Stimulated activated CD4-positive, alpha-beta T cell treated with anti-CD3 and anti-CD28 coated beads, Interleukin-2, amount 100 ng/mL, for 4 hours (primary cell): ENCODE measurements at regions not wholly inside any gene's neighbourhood (a gene's known extent, or its start where the extent isn't known, plus 50 kb on each side); places are given as distances from the start of the nearest gene placed in this dataset.
"Not testable (repeated sequence)": the region's sequence is repeated elsewhere in the genome, so short reads cannot be mapped to it uniquely, and the experiment has no call there.

Source experiments
- DNase-seq: peaks from one replicate; pipeline ENCODE4 v3.0.0-alpha.2; 2020; ENCODE audit warnings: low read depth

DNA sequence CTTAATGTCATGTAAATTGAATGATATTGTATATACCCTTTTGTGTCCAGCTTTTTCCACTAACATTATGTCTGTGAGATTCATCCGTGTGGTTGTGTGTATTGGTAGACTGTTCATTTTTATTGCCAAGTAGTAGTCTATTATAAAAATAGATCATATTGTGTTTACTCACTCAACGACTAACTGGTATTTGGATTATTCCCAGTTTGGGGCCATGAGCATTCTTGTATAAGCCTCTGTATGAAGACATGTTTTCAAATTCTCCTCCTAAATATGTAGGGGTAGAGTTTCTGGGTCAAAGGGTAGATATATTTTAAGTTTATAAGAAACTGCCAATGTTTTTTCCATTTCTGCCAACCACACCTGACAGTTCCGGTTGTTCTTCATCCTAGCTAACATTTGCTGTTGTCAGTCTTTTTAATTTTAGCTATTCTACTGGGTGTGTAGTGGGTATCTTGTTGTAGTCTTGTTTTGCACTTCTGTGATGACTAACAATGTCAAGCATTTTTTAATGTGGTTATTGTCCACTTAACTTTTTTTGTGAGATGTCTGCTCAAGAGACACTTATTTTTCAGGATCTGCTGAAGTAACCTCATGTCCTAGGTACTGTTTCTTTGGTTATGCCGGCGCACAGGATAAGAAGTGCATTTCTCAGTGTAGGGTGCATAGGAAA is 93.2 kb downstream of the DACT1 start:
- DNase-seq: no peak

DNA sequence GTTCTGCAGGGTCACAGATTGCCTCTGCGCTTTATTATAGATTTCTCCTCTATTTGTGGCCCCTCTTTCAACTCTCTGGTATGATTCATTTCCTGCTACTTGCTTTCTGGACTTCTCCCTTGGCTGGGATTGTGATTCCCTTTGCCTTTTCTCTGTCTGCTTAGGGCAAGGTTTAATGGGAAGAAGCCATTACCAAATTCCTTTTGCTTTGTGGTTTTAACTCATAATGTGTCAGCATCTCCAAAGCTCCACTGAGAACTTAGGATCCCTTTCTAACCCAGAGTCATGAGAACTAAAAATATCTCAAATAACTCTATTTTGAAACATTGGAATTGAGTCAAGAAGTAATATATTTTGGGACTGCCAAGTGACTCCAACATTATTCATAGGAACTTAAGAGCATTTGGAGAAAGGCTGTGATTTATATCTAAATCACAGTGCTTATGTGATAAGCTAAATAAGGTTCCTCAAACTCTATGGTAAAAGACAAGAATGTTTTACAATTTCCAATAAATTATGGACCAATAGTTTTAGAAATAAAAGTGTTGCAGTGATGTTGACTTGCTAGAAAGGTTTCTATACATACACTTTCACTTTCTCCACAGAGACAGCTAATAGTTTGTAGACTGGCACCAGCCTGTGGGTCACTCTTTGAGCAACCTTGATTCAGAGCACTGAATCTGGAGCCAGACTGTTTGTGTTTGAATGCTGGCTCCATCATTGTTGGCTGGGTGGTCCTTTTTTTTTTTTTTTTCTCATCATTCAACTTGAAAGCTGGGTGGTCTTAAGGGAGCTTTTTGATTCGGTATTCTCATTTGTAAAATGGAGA is 93.9 kb downstream of the DACT1 start:
- no peak for DNase-seq

GRCh38 chr14:58732387-58732786 is 94.6 kb downstream of the DACT1 start:
- no peak for DNase-seq

DNA sequence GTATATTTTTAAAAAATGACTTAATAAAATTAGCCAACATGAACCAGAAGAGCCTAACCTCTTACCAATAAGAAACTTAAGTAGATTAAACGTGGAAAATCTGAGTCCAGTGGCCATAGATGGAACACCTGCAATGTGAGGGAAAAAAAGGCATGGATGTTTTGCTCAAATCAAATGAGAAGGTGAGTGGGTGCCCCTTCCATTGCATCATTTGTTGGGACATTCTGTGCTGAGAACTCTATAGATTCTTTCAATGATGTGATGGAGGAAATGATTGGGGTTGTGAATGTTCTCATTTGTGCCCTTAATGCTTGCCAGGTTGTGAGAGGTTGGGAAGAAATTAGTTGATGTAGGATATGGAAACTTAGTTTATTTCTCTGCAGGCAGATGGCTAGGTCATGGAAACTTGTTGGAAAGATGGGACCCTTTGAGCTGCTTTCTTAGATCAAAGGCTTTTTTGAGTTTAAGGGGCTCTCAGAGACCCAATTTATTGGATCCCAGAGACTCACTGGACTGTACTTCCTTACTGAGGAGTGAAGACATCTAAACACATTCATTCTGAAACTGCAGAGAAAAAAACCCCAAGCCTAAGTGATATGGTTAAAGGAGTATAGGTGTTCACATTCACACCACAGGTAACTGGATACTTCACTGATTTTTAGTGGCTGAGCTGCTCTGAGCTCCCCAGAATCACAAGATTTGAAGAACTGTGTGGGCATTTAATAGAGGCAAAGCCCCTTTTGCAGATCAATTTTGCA is 95.9 kb downstream of the DACT1 start:
- DNase-seq: no peak

DNA sequence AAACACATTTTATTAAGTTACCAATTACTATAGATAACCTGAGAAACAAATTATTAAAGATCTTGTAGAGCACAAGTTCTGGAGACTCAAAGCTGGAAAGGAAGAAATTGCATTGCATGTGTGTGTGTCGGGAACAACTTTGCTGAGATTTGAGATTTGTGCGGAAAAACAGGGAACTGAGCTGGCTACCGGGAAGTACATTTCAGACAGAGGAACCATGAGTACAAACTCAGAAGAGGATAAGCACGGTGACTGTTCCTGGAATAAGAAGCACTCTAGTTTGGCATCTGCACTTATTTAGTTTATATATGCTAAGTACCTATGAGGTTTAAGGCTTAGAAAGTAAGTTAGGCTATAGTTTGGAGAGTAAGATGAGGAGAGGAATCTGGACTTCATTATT is 97.8 kb downstream of the DACT1 start:
- no peak for DNase-seq

DNA sequence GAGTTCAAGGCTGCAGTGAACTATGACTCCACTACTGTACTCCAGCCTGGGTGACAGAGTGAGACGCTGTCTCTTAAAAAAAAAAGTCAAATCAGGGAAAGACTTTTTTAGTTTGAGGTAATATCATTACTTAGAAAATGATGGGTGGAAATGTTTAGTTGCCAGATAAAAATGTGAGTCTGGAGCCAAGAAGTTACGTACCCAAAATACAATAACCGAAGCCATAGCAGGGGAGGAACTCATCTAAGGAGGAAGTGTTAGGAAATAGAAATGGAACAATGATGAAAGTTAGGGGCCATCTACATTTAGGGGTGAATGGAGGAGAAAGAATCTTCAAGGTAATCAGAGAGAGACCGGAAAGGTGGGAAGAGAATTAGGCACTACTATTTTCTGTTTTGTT is 98.8 kb downstream of the DACT1 start:
- DNase-seq: no peak

GRCh38 chr14:58737511-58737910 is 99.7 kb downstream of the DACT1 start:
- DNase-seq: no peak

DNA sequence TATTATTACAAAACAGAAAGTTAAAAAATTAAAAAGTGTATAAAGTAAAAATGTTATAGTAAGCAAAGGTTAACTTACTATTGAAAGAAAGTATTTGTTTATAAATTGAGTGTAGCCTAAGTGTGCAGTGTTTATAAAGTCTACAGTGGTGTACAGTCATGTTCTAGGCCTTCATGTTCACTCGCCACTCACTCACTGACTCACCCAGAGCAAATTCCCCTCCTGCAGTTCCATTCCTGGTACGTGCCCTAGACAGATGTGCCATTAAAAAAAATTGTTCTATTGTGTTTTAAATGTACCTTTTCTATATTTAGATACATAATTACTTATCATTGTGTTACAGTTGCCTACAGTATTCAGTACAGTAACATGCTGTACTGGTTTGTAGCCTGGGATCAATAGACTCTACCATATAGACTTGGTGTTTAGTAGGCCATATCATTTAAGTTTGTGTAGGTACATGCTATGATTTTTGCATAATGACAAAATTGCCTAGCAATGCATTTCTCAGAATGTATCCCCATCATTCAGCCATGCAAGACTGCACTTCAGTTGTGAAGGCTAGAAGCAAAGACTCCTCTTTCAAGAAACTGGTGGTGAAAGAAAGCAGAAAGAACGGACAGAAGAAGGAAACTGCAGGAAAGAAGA is 100.6 kb downstream of the DACT1 start:
- no peak for DNase-seq

DNA sequence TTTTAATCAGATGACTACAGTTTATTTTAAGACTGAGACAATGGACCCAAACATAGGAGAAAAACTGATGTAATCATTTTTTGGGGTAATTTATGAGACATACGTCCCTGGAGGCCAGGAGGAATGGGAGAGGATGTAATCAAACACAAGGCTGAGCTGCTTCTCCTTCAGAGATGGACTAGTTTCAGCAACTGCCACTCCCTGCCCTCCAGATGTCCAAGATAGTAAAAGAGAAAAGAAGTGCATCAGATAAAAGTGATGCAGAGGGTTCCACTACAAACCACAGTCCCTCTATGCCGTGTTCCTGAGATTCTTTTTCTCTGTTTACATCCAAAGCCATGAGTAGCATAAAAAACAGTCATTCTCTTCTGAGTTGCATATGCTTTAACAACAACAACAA is 101.1 kb downstream of the DACT1 start:
- no peak for DNase-seq

GRCh38 chr14:58739674-58740073 is 101.9 kb downstream of the DACT1 start:
- DNase-seq: no peak

GRCh38 chr14:58740379-58740935 is 102.7 kb downstream of the DACT1 start:
- no peak for DNase-seq

- no peak for DNase-seq
Observed at GRCh38 chr14:58744801-58745394, 107.1 kb downstream of the DACT1 start.

- no peak for DNase-seq
Observed at GRCh38 chr14:58746261-58746660, 108.5 kb downstream of the DACT1 start.

GRCh38 chr14:58746701-58747100 is 108.9 kb downstream of the DACT1 start:
- DNase-seq: no peak

DNA sequence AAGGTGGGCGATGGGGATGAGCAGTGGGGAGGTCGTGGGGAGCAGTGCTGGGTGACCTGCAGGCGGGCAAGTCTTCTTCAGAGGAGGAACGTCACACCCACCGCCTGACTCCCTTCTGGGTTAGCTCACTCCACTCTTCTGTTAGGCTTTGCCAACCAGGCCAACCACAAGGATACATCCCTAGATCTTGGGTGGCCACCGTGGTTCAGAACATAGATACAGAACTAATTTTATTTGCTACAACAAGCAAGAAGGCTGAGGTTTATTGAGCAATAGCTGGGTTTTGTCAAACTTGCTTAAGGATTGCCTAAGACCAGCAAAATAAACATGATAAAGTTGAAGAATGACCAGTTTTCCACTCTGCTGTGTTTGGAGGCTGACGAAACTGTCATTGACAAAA is 109.4 kb downstream of the DACT1 start:
- DNase-seq: no peak

- DNase-seq: not testable (repeated sequence)
Observed at GRCh38 chr14:58748251-58748650, 110.5 kb downstream of the DACT1 start.

GRCh38 chr14:58749066-58749669 is 111.4 kb downstream of the DACT1 start:
- no peak for DNase-seq

- no peak for DNase-seq
Observed at GRCh38 chr14:58750321-58751269, 112.8 kb downstream of the DACT1 start.

DNA sequence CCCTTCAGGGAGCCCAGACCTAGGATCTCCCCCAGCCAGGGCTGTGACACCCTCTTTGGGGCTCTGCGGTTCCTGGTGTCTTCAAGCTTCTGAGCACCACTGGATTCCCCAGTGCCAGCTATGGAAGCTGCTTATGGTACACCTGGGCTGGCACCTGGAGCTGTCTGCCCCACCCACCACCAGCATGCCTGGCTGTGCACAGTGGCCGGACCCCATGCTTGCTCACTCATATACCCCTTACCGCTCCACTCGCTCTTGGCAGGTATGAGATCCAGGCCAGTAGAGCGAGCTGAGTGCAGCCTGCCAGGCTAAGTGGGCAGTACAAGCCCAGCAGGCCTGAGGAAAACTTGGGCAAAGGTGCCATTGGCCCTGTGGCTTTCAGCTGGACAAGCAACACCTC is 114.0 kb downstream of the DACT1 start:
- no peak for DNase-seq

DNA sequence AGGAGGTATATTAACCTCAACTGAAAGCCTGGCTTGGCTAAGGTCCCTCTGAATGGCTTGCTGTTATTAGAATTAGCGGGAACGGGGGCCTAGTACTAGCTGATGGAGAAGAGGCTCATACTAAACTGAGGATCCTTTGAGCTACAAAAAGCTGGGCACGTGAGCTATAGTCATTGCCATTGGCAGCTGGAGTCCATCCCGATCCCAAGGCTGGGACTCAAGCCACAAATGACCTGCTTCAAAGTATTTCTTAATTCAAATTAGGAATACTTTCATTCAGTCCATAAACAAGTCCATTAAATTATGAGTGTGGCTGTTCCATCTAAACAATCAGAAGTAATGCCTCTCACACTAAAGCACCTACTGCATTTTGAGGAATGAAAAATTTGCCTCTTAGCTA is 114.5 kb downstream of the DACT1 start:
- no peak for DNase-seq
